Endodermal cell (in vitro differentiated cells): ENCODE measurements at regions not wholly inside any gene's neighbourhood (a gene's known extent, or its start where the extent isn't known, plus 50 kb on each side); places are given as distances from the start of the nearest gene placed in this dataset.

Experiments
- DNase-seq: peaks from one replicate; pipeline ENCODE4 v3.0.0-alpha.2; 2017
- H3K27ac ChIP-seq: 2 replicates; pipeline ENCODE4 v1.5.1; 2013; ENCODE audit warnings: mild to moderate bottlenecking, low read depth, low read length, moderate library complexity
- H3K27me3 ChIP-seq: 2 replicates; pipeline ENCODE4 v1.6.1; 2013; ENCODE audit warnings: mild to moderate bottlenecking, low read length, moderate library complexity; ENCODE audit not compliant: insufficient read depth, control insufficient read depth, poor library complexity, severe bottlenecking
- H3K36me3 ChIP-seq: 2 replicates; pipeline ENCODE4 v1.7.0; 2013; ENCODE audit warnings: mild to moderate bottlenecking, low read length, moderate library complexity; ENCODE audit not compliant: control insufficient read depth, insufficient read depth
- H3K4me1 ChIP-seq: one replicate; pipeline ENCODE4 v1.7.0; 2013; ENCODE audit warnings: low read length; ENCODE audit not compliant: control insufficient read depth, insufficient read depth
- H3K4me3 ChIP-seq: 2 replicates; pipeline ENCODE4 v1.5.1; 2013; ENCODE audit warnings: mild to moderate bottlenecking, low read length, moderate library complexity
- H3K9ac ChIP-seq: 2 replicates; pipeline ENCODE4 v1.6.1; 2013; ENCODE audit warnings: mild to moderate bottlenecking, low read length, moderate library complexity; ENCODE audit not compliant: poor library complexity, severe bottlenecking; ENCODE audit errors: extremely low read depth
- H3K9me3 ChIP-seq: 2 replicates; pipeline ENCODE4 v1.6.1; 2013; ENCODE audit warnings: mild to moderate bottlenecking, low read length, moderate library complexity; ENCODE audit not compliant: control insufficient read depth
- H3K27ac Mint-ChIP-seq: 2 replicates; pipeline ENCODE4 v1.8.0; 2020; ENCODE audit warnings: mixed read lengths
- H3K27me3 Mint-ChIP-seq: 2 replicates; pipeline ENCODE4 v1.8.0; 2021; ENCODE audit warnings: mild to moderate bottlenecking, mixed read lengths; ENCODE audit not compliant: insufficient read depth
- H3K36me3 Mint-ChIP-seq: 2 replicates; pipeline ENCODE4 v1.8.0; 2020; ENCODE audit warnings: low read depth, mixed read lengths
- H3K4me1 Mint-ChIP-seq: 2 replicates; pipeline ENCODE4 v1.8.0; 2020; ENCODE audit warnings: mixed read lengths
- H3K4me3 Mint-ChIP-seq: 2 replicates; pipeline ENCODE4 v1.8.0; 2020; ENCODE audit warnings: mild to moderate bottlenecking, moderate library complexity, mixed read lengths
- H3K9me3 Mint-ChIP-seq: 2 replicates; pipeline ENCODE4 v1.8.0; 2020; ENCODE audit warnings: mild to moderate bottlenecking, mixed read lengths
- WGBS, 2 experiments: methylation state at CpG; one replicate each; pipeline versions ENCODE4 v1.1.5 to v1.1.7; 2013; ENCODE audit warnings: missing lambda C conversion rate in 2 of 2, mixed read lengths in 1 of 2; ENCODE audit not compliant: insufficient coverage in 1 of 2, insufficient read length in 1 of 2; 5-methylcytosine and 5-hydroxymethylcytosine counted together
- TF ChIP-seq, protein P1 (sequence below): fragments of 200-600 bp; sonication (generic); conservative IDR thresholded peaks from 2 replicates; pipeline ENCODE4 v1.5.0; 2021; ENCODE audit warnings: antibody characterized with exemption, mild to moderate bottlenecking

DNA sequence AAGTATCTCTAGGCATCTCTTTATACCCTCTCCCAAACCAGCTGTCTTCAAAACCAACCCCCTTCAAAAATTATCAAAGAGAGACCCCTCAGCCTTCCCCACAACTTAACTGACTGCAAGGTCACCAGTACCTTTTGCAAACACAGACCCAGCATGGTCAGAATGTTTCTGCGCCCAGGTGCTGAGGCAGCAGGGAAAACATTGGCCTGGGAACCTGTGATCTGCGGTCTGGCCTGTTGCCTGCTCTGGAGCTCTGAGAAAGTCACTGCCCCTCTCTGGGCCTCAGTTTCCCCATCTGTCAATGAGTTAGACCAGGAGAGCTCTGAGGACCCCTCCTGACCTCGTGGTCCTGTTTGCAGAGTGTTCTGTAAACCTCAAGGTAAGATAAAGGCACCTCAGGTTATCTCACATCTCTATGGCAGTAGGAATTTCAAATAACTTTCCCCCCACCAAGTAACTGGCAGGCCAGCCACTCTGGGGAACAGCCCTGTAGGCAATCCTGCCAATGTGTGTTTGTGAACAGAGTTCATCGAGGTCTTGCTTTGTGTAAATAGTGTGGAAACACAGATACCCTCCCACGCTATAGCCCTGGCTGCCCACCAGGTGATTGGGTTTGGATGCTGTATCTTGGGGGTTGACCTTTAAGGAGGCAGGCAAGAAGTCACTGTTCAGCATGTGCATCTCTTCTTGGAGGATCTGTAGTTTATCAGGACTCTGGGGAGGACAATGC is 50.0 kb upstream of the SMAD6 start:
- 90 to 95% methylated on average over 4 to 5 of the region's 5 CpGs for WGBS, 2 experiments
- no peaks in the 10 kb centered on the region for H3K36me3 ChIP-seq
- no peaks in the 10 kb centered on the region for H3K27me3 ChIP-seq
- Mint-ChIP-seq H3K36me3 (no peaks in the 10 kb centered on the region), H3K27ac (no peak overlapping the region), H3K4me1 (peaks cover 41% of the 10 kb centered on the region), H3K9me3 (no peaks in the 10 kb centered on the region), H3K27me3 (peaks cover 2% of the 10 kb centered on the region), H3K4me3 (no peak overlapping the region)
- H3K4me1 ChIP-seq, result peaks cover 17% of the 10 kb centered on the region
- H3K9ac ChIP-seq, result no peak overlapping the region
- no peak overlapping the region for H3K4me3 ChIP-seq
- peak; percentile 47 for DNase-seq
- H3K9me3 ChIP-seq, result no peaks in the 10 kb centered on the region
- TF ChIP-seq, protein P1, sequence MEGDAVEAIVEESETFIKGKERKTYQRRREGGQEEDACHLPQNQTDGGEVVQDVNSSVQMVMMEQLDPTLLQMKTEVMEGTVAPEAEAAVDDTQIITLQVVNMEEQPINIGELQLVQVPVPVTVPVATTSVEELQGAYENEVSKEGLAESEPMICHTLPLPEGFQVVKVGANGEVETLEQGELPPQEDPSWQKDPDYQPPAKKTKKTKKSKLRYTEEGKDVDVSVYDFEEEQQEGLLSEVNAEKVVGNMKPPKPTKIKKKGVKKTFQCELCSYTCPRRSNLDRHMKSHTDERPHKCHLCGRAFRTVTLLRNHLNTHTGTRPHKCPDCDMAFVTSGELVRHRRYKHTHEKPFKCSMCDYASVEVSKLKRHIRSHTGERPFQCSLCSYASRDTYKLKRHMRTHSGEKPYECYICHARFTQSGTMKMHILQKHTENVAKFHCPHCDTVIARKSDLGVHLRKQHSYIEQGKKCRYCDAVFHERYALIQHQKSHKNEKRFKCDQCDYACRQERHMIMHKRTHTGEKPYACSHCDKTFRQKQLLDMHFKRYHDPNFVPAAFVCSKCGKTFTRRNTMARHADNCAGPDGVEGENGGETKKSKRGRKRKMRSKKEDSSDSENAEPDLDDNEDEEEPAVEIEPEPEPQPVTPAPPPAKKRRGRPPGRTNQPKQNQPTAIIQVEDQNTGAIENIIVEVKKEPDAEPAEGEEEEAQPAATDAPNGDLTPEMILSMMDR, result peak; percentile 43
- H3K27ac ChIP-seq, result no peak overlapping the region
